ENCODE measurements at regions not wholly inside any gene's neighbourhood (a gene's known extent, or its start where the extent isn't known, plus 50 kb on each side); places are given as distances from the start of the nearest gene placed in this dataset.
A peak's percentile ranks its signal among the peaks of the same experiment; 100 is the strongest.

GRCh38 chr3:68373727-68374126 is 558.6 kb downstream of the TAFA4 start:
- peaks cover 5% of the 10 kb centered on the region for H3K36me3 Mint-ChIP-seq (ENCODE audit: low read depth)
- H3K4me3 Mint-ChIP-seq = no peak overlapping the region
- H3K27ac ChIP-seq (ENCODE audit: low read depth, low read length) = peak overlapping the region; percentile 44
- no peak for DNase-seq
- H3K27ac Mint-ChIP-seq = no peak overlapping the region
- H3K27me3 Mint-ChIP-seq (ENCODE audit: insufficient read depth) = no peaks in the 10 kb centered on the region
- H3K9me3 ChIP-seq (ENCODE audit: control insufficient read depth, low read length) = peaks cover 14% of the 10 kb centered on the region
- no peak overlapping the region for H3K9ac ChIP-seq (ENCODE audit: extremely low read depth, low read length, poor library complexity, severe bottlenecking)
- H3K27me3 ChIP-seq (ENCODE audit: control insufficient read depth, insufficient read depth, low read length, poor library complexity, severe bottlenecking) = no peaks in the 10 kb centered on the region
- WGBS, 2 experiments (ENCODE audit: insufficient coverage in 1 of 2, insufficient read length in 1 of 2) = 93 to 100% methylated on average over 2 to 3 of the region's 3 CpGs
- peaks cover 26% of the 10 kb centered on the region for H3K9me3 Mint-ChIP-seq
- no peaks in the 10 kb centered on the region for H3K36me3 ChIP-seq (ENCODE audit: control insufficient read depth, insufficient read depth, low read length)
- H3K4me3 ChIP-seq (ENCODE audit: low read length) = no peak overlapping the region
- H3K4me1 ChIP-seq (ENCODE audit: control insufficient read depth, insufficient read depth, low read length) = no peaks in the 10 kb centered on the region
- H3K4me1 Mint-ChIP-seq = peaks cover 13% of the 10 kb centered on the region
- no peak for TF ChIP-seq CTCF (conservative IDR thresholded peaks at IDR 0.05)

GRCh38 chr3:68363796-68364195 is 568.6 kb downstream of the TAFA4 start:
- Histone ChIP-seq H3K4me3 (ENCODE audit: low read length) (no peak overlapping the region), H3K36me3 (ENCODE audit: control insufficient read depth, insufficient read depth, low read length) (no peaks in the 10 kb centered on the region), H3K4me1 (ENCODE audit: control insufficient read depth, insufficient read depth, low read length) (no peaks in the 10 kb centered on the region), H3K27me3 (ENCODE audit: control insufficient read depth, insufficient read depth, low read length, poor library complexity, severe bottlenecking) (no peaks in the 10 kb centered on the region), H3K9ac (ENCODE audit: extremely low read depth, low read length, poor library complexity, severe bottlenecking) (no peak overlapping the region), H3K9me3 (ENCODE audit: control insufficient read depth, low read length) (no peaks in the 10 kb centered on the region), H3K27ac (ENCODE audit: low read depth, low read length) (no peak overlapping the region)
- no peak overlapping the region for H3K4me3 Mint-ChIP-seq
- WGBS, 2 experiments (ENCODE audit: insufficient coverage in 1 of 2, insufficient read length in 1 of 2) = 89 to 93% methylated on average over 3 of the region's 3 CpGs
- H3K27ac Mint-ChIP-seq = no peak overlapping the region
- no peaks in the 10 kb centered on the region for H3K36me3 Mint-ChIP-seq (ENCODE audit: low read depth)
- no peak for DNase-seq
- no peak for TF ChIP-seq CTCF (conservative IDR thresholded peaks at IDR 0.05)
- H3K27me3 Mint-ChIP-seq (ENCODE audit: insufficient read depth) = no peaks in the 10 kb centered on the region
- H3K9me3 Mint-ChIP-seq = no peaks in the 10 kb centered on the region
- peaks cover 7% of the 10 kb centered on the region for H3K4me1 Mint-ChIP-seq

GRCh38 chr3:68360492-68360891 is 571.9 kb downstream of the TAFA4 start:
- H3K4me3 ChIP-seq (ENCODE audit: low read length) = no peak overlapping the region
- WGBS, 2 experiments (ENCODE audit: insufficient coverage in 1 of 2, insufficient read length in 1 of 2) = 87% methylated on average over 2 of the region's 2 CpGs; no CpG with 5 or more reads in 1 of the 2 experiments

More at GRCh38 chr3:68360492-68360891, 571.9 kb downstream of the TAFA4 start:
- no peak overlapping the region for H3K27ac ChIP-seq (ENCODE audit: low read depth, low read length)
- no peaks in the 10 kb centered on the region for H3K9me3 ChIP-seq (ENCODE audit: control insufficient read depth, low read length)
- no peak for DNase-seq
- no peak overlapping the region for H3K9ac ChIP-seq (ENCODE audit: extremely low read depth, low read length, poor library complexity, severe bottlenecking)
- Mint-ChIP-seq H3K27me3 (ENCODE audit: insufficient read depth) (no peaks in the 10 kb centered on the region), H3K27ac (no peak overlapping the region), H3K4me3 (no peak overlapping the region), H3K4me1 (no peaks in the 10 kb centered on the region), H3K9me3 (no peaks in the 10 kb centered on the region), H3K36me3 (ENCODE audit: low read depth) (no peaks in the 10 kb centered on the region)
- no peaks in the 10 kb centered on the region for H3K27me3 ChIP-seq (ENCODE audit: control insufficient read depth, insufficient read depth, low read length, poor library complexity, severe bottlenecking)
- TF ChIP-seq CTCF (conservative IDR thresholded peaks at IDR 0.05) = no peak
- H3K4me1 ChIP-seq (ENCODE audit: control insufficient read depth, insufficient read depth, low read length) = no peaks in the 10 kb centered on the region
- H3K36me3 ChIP-seq (ENCODE audit: control insufficient read depth, insufficient read depth, low read length) = no peaks in the 10 kb centered on the region

Data from endodermal cell (in vitro differentiated cells).